GM12865 (cell line): ENCODE measurements at regions not wholly inside any gene's neighbourhood (a gene's known extent, or its start where the extent isn't known, plus 50 kb on each side); places are given as distances from the start of the nearest gene placed in this dataset.

Source experiments
- DNase-seq: peaks from one replicate; pipeline ENCODE4 v3.0.0; 2010; ENCODE audit warnings: low read depth
- H3K4me3 ChIP-seq: 2 replicates; pipeline ENCODE4 v1.5.1; 2011; ENCODE audit warnings: mild to moderate bottlenecking, low read depth, low read length, control low read depth
- CTCF ChIP-seq: IDR thresholded peaks from 2 replicates; pipeline ENCODE4 v1.5.1; 2011; ENCODE audit warnings: low read length, control low read depth, low read depth, inconsistent platforms; ENCODE audit not compliant: insufficient read depth; ENCODE audit errors: missing control alignments

GRCh38 chr5:34526682-34527305 lies 129.3 kb upstream of the RAI14 start:
- no peak overlapping the region for H3K4me3 ChIP-seq
- TF ChIP-seq CTCF = no peak
- peak; percentile 30 for DNase-seq

GRCh38 chr5:34529581-34530331 lies 126.4 kb upstream of the RAI14 start:
- no peak overlapping the region for H3K4me3 ChIP-seq
- DNase-seq = no peak
- TF ChIP-seq CTCF = no peak

- TF ChIP-seq CTCF = no peak
- DNase-seq = no peak
Observed at GRCh38 chr5:34530637-34531036, 125.5 kb upstream of the RAI14 start.

GRCh38 chr5:34531751-34532360 lies 124.3 kb upstream of the RAI14 start:
- TF ChIP-seq CTCF = no peak
- no peak for DNase-seq
- no peak overlapping the region for H3K4me3 ChIP-seq

More at GRCh38 chr5:34530637-34531036, 125.5 kb upstream of the RAI14 start:
- H3K4me3 ChIP-seq = no peak overlapping the region

- TF ChIP-seq CTCF = no peak
- no peak overlapping the region for H3K4me3 ChIP-seq
- DNase-seq = peak; percentile 88
Observed at GRCh38 chr5:34533582-34534522, 122.3 kb upstream of the RAI14 start.

- no peak for DNase-seq
- TF ChIP-seq CTCF = no peak
- no peak overlapping the region for H3K4me3 ChIP-seq
Observed at GRCh38 chr5:34534523-34535103, 121.5 kb upstream of the RAI14 start.
